ENCODE measurements at regions not wholly inside any gene's neighbourhood (a gene's known extent, or its start where the extent isn't known, plus 50 kb on each side); places are given as distances from the start of the nearest gene placed in this dataset.
"Not testable (repeated sequence)": the region's sequence is repeated elsewhere in the genome, so short reads cannot be mapped to it uniquely, and the experiment has no call there.

- not testable (repeated sequence) for H2AK5ac ChIP-seq (ENCODE audit: low read length, severe bottlenecking); H3K14ac ChIP-seq (ENCODE audit: low read length in 2 of 2); H3K27ac ChIP-seq (ENCODE audit: low read length, poor library complexity, severe bottlenecking); H4K8ac ChIP-seq (ENCODE audit: low read length); H3K36me3 ChIP-seq (ENCODE audit: control insufficient read depth in 1 of 2, insufficient read depth in 2 of 2, low read depth in 1 of 2, low read length in 2 of 2); H3K4me2 ChIP-seq (ENCODE audit: low read length, poor library complexity, severe bottlenecking); H3K9me3 ChIP-seq (ENCODE audit: control insufficient read depth, low read length); H3K79me1 ChIP-seq (replicated peaks; ENCODE audit: low read length, poor library complexity, severe bottlenecking); H3K9ac ChIP-seq (ENCODE audit: low read length); H3K18ac ChIP-seq (ENCODE audit: low read depth in 1 of 2, low read length in 2 of 2); H2BK5ac ChIP-seq (ENCODE audit: low read depth, low read length, poor library complexity, severe bottlenecking); DNase-seq; H2BK12ac ChIP-seq (ENCODE audit: low read length in 2 of 2); H3K4ac ChIP-seq (ENCODE audit: low read depth in 1 of 2, low read length in 2 of 2); H2BK120ac ChIP-seq (ENCODE audit: low read depth, low read length); H3K27me3 ChIP-seq (ENCODE audit: control insufficient read depth in 1 of 2, insufficient read depth in 1 of 2, low read length in 2 of 2); H3K23ac ChIP-seq (ENCODE audit: low read length in 2 of 2); H2BK15ac ChIP-seq (ENCODE audit: low read depth, poor library complexity, severe bottlenecking); H3K4me1 ChIP-seq (ENCODE audit: control insufficient read depth, insufficient read depth, low read depth, low read length); H4K91ac ChIP-seq (ENCODE audit: low read length)
- H3K4me3 ChIP-seq (ENCODE audit: insufficient read depth in 1 of 2, low read depth in 1 of 2, low read length in 2 of 2), result peak overlapping the region; percentile 33 to 49
- 24% methylated on average over 18 of the region's 27 CpGs for WGBS
- peak overlapping the region; percentile 27 for H2AFZ ChIP-seq (ENCODE audit: low read depth, low read length)
Observed at GRCh38 chr2:156254637-156255067, 77.9 kb downstream of the NR4A2 start.

GRCh38 chr2:156253765-156254164 lies 78.8 kb downstream of the NR4A2 start:
- no peak for DNase-seq
- no peak overlapping the region for H3K18ac ChIP-seq (ENCODE audit: low read depth in 1 of 2, low read length in 2 of 2)
- H4K91ac ChIP-seq (ENCODE audit: low read length), result no peak overlapping the region
- H3K4me2 ChIP-seq (ENCODE audit: low read length, poor library complexity, severe bottlenecking), result no peak overlapping the region
- H3K4ac ChIP-seq (ENCODE audit: low read depth in 1 of 2, low read length in 2 of 2), result no peak overlapping the region
- no peak overlapping the region for H2AK5ac ChIP-seq (ENCODE audit: low read length, severe bottlenecking)
- no peaks in the 10 kb centered on the region for H3K36me3 ChIP-seq (ENCODE audit: control insufficient read depth in 1 of 2, insufficient read depth in 2 of 2, low read depth in 1 of 2, low read length in 2 of 2)
- no peak overlapping the region for H3K9ac ChIP-seq (ENCODE audit: low read length)
- H2BK5ac ChIP-seq (ENCODE audit: low read depth, low read length, poor library complexity, severe bottlenecking), result no peak overlapping the region
- no peak overlapping the region for H2BK12ac ChIP-seq (ENCODE audit: low read length in 2 of 2)
- H3K79me1 ChIP-seq (replicated peaks; ENCODE audit: low read length, poor library complexity, severe bottlenecking), result no peaks in the 10 kb centered on the region
- no peak overlapping the region for H3K4me3 ChIP-seq (ENCODE audit: insufficient read depth in 1 of 2, low read depth in 1 of 2, low read length in 2 of 2)
- no peak overlapping the region for H3K27ac ChIP-seq (ENCODE audit: low read length, poor library complexity, severe bottlenecking)
- H3K27me3 ChIP-seq (ENCODE audit: control insufficient read depth in 1 of 2, insufficient read depth in 1 of 2, low read length in 2 of 2), result no peaks in the 10 kb centered on the region
- no peak overlapping the region for H2BK120ac ChIP-seq (ENCODE audit: low read depth, low read length)
- no peaks in the 10 kb centered on the region for H3K4me1 ChIP-seq (ENCODE audit: control insufficient read depth, insufficient read depth, low read depth, low read length)
- H2AFZ ChIP-seq (ENCODE audit: low read depth, low read length), result no peak overlapping the region
- no peaks in the 10 kb centered on the region for H3K9me3 ChIP-seq (ENCODE audit: control insufficient read depth, low read length)
- H2BK15ac ChIP-seq (ENCODE audit: low read depth, poor library complexity, severe bottlenecking), result no peak overlapping the region
- H3K23ac ChIP-seq (ENCODE audit: low read length in 2 of 2), result no peak overlapping the region
- H4K8ac ChIP-seq (ENCODE audit: low read length), result no peak overlapping the region
- no peak overlapping the region for H3K14ac ChIP-seq (ENCODE audit: low read length in 2 of 2)
- 88% methylated on average over 2 of the region's 2 CpGs for WGBS

- H3K36me3 ChIP-seq (ENCODE audit: control insufficient read depth in 1 of 2, insufficient read depth in 2 of 2, low read depth in 1 of 2, low read length in 2 of 2), result no peaks in the 10 kb centered on the region
- H3K18ac ChIP-seq (ENCODE audit: low read depth in 1 of 2, low read length in 2 of 2), result no peak overlapping the region
- H4K91ac ChIP-seq (ENCODE audit: low read length), result no peak overlapping the region
- H2BK120ac ChIP-seq (ENCODE audit: low read depth, low read length), result no peak overlapping the region
- no peaks in the 10 kb centered on the region for H3K4me1 ChIP-seq (ENCODE audit: control insufficient read depth, insufficient read depth, low read depth, low read length)
- H2BK15ac ChIP-seq (ENCODE audit: low read depth, poor library complexity, severe bottlenecking), result no peak overlapping the region
- peaks cover 8% of the 10 kb centered on the region for H3K9me3 ChIP-seq (ENCODE audit: control insufficient read depth, low read length)
- WGBS, result 54% methylated on average over 1 of the region's 1 CpG
- H2BK12ac ChIP-seq (ENCODE audit: low read length in 2 of 2), result no peak overlapping the region
- no peak for DNase-seq
- no peak overlapping the region for H3K4ac ChIP-seq (ENCODE audit: low read depth in 1 of 2, low read length in 2 of 2)
- no peak overlapping the region for H2BK5ac ChIP-seq (ENCODE audit: low read depth, low read length, poor library complexity, severe bottlenecking)
- no peaks in the 10 kb centered on the region for H3K79me1 ChIP-seq (replicated peaks; ENCODE audit: low read length, poor library complexity, severe bottlenecking)
- H3K14ac ChIP-seq (ENCODE audit: low read length in 2 of 2), result no peak overlapping the region
- H4K8ac ChIP-seq (ENCODE audit: low read length), result no peak overlapping the region
- H3K9ac ChIP-seq (ENCODE audit: low read length), result no peak overlapping the region
- H3K23ac ChIP-seq (ENCODE audit: low read length in 2 of 2), result no peak overlapping the region
- no peak overlapping the region for H3K27ac ChIP-seq (ENCODE audit: low read length, poor library complexity, severe bottlenecking)
- no peak overlapping the region for H3K4me2 ChIP-seq (ENCODE audit: low read length, poor library complexity, severe bottlenecking)
- no peak overlapping the region for H2AK5ac ChIP-seq (ENCODE audit: low read length, severe bottlenecking)
- no peak overlapping the region for H3K4me3 ChIP-seq (ENCODE audit: insufficient read depth in 1 of 2, low read depth in 1 of 2, low read length in 2 of 2)
- H2AFZ ChIP-seq (ENCODE audit: low read depth, low read length), result no peak overlapping the region
- no peaks in the 10 kb centered on the region for H3K27me3 ChIP-seq (ENCODE audit: control insufficient read depth in 1 of 2, insufficient read depth in 1 of 2, low read length in 2 of 2)
Observed at GRCh38 chr2:156242874-156243273, 89.6 kb downstream of the NR4A2 start.

GRCh38 chr2:156237558-156237957 lies 95.0 kb downstream of the NR4A2 start:
- Histone ChIP-seq H2BK12ac (ENCODE audit: low read length in 2 of 2) (no peak overlapping the region), H4K91ac (ENCODE audit: low read length) (no peak overlapping the region), H3K4ac (ENCODE audit: low read depth in 1 of 2, low read length in 2 of 2) (no peak overlapping the region), H3K4me2 (ENCODE audit: low read length, poor library complexity, severe bottlenecking) (no peak overlapping the region), H3K23ac (ENCODE audit: low read length in 2 of 2) (no peak overlapping the region), H3K27me3 (ENCODE audit: control insufficient read depth in 1 of 2, insufficient read depth in 1 of 2, low read length in 2 of 2) (no peaks in the 10 kb centered on the region), H2BK120ac (ENCODE audit: low read depth, low read length) (no peak overlapping the region), H2BK5ac (ENCODE audit: low read depth, low read length, poor library complexity, severe bottlenecking) (no peak overlapping the region), H3K79me1 (replicated peaks; ENCODE audit: low read length, poor library complexity, severe bottlenecking) (no peaks in the 10 kb centered on the region), H2BK15ac (ENCODE audit: low read depth, poor library complexity, severe bottlenecking) (no peak overlapping the region), H4K8ac (ENCODE audit: low read length) (no peak overlapping the region), H3K27ac (ENCODE audit: low read length, poor library complexity, severe bottlenecking) (no peak overlapping the region), H2AK5ac (ENCODE audit: low read length, severe bottlenecking) (no peak overlapping the region), H3K9me3 (ENCODE audit: control insufficient read depth, low read length) (peaks cover 17% of the 10 kb centered on the region), H3K36me3 (ENCODE audit: control insufficient read depth in 1 of 2, insufficient read depth in 2 of 2, low read depth in 1 of 2, low read length in 2 of 2) (no peaks in the 10 kb centered on the region), H3K9ac (ENCODE audit: low read length) (no peak overlapping the region), H3K18ac (ENCODE audit: low read depth in 1 of 2, low read length in 2 of 2) (no peak overlapping the region), H2AFZ (ENCODE audit: low read depth, low read length) (no peak overlapping the region), H3K4me1 (ENCODE audit: control insufficient read depth, insufficient read depth, low read depth, low read length) (no peaks in the 10 kb centered on the region), H3K14ac (ENCODE audit: low read length in 2 of 2) (no peak overlapping the region), H3K4me3 (ENCODE audit: insufficient read depth in 1 of 2, low read depth in 1 of 2, low read length in 2 of 2) (no peak overlapping the region)
- no peak for DNase-seq
- 55% methylated on average over 2 of the region's 2 CpGs for WGBS
